K562 (cell line): ENCODE measurements at regions not wholly inside any gene's neighbourhood (a gene's known extent, or its start where the extent isn't known, plus 50 kb on each side); places are given as distances from the start of the nearest gene placed in this dataset.

ENCODE experiments used
- ATAC-seq: fragments of 200-7000 bp; cut with Tn5 transposase; 3 replicates; pipeline ENCODE4 v1.9.1; 2020; ENCODE audit warnings: moderate library complexity
- BruUV-seq: library from RNA; stranded (reverse); fragments of 400-500 nt; replicated peaks from 2 replicates; lab custom pipeline; 2021; lab: Mats Ljungman, UMichigan
- CTCF ChIA-PET: fragments of 300-600 bp; formaldehyde crosslinking; extraction: SDS; loops from one replicate; lab custom pipeline; 2021; ENCODE audit warnings: low intra/inter-chr PET ratio; lab: Yijun Ruan, JAX
- POLR2A ChIA-PET: fragments of 300-600, 350-650 bp; sonication (Branson Sonifier 250); formaldehyde crosslinking; extraction: SDS; loops from one replicate; lab custom pipeline; 2021; ENCODE audit warnings: antibody characterized with exemption, inconsistent platforms; lab: Yijun Ruan, JAX
- DNase-seq, 4 experiments: peaks; one replicate each; pipeline versions ENCODE4 v3.0.0 to v3.0.0-alpha.2; 2011 to 2018; ENCODE audit warnings: low spot score in 3 of 4, mixed read lengths in 3 of 4; ENCODE audit errors: extremely low read depth in 1 of 4
- FAIRE-seq: peaks from 2 replicates; lab custom pipeline; 2011; peaks lifted over from hg19 to GRCh38; lab: Jason Lieb, UNC
- H2AFZ ChIP-seq: 2 replicates; pipeline ENCODE4 v1.6.0; 2011; ENCODE audit warnings: low read depth, low read length, control low read depth, inconsistent platforms
- H3K27ac ChIP-seq: fragments of 200-600 bp; 3 replicates; pipeline ENCODE4 v1.8.0; 2011; ENCODE audit warnings: low read depth, mild to moderate bottlenecking, control low read depth, inconsistent platforms, low read length, moderate library complexity, mixed read lengths; ENCODE audit errors: extremely low read depth
- H3K27me3 ChIP-seq, 2 experiments: fragments of 300-600 bp in 1 of 2; 2 replicates in 1 of 2; 3 replicates in 1 of 2; pipeline versions ENCODE4 v1.6.0 to v1.8.0; 2011; ENCODE audit warnings: inconsistent platforms in 2 of 2, low read length in 2 of 2, mild to moderate bottlenecking in 1 of 2, mixed read lengths in 1 of 2, moderate library complexity in 1 of 2; ENCODE audit not compliant: control insufficient read depth in 2 of 2, insufficient read depth in 2 of 2
- H3K36me3 ChIP-seq: fragments of 300-600 bp; 3 replicates; pipeline ENCODE4 v1.8.0; 2011; ENCODE audit warnings: mild to moderate bottlenecking, low read length, inconsistent platforms; ENCODE audit not compliant: control insufficient read depth, insufficient read depth
- H3K4me1 ChIP-seq, 2 experiments: fragments of 200-600 bp in 1 of 2; replicated peaks in 1 of 2; 2 replicates in 1 of 2; 3 replicates in 1 of 2; pipeline versions ENCODE4 v1.5.1 to v1.8.0; 2011; ENCODE audit warnings: inconsistent platforms in 2 of 2, low read length in 2 of 2, mild to moderate bottlenecking in 1 of 2, mixed read lengths in 1 of 2, moderate library complexity in 1 of 2; ENCODE audit not compliant: control insufficient read depth in 2 of 2, insufficient read depth in 2 of 2
- H3K4me2 ChIP-seq: 2 replicates; pipeline ENCODE4 v1.6.1; 2011; ENCODE audit warnings: low read length, control low read depth, inconsistent platforms, mixed read lengths; ENCODE audit not compliant: insufficient read depth
- H3K4me3 ChIP-seq: fragments of 200-600 bp; sonication (generic), shearing (Covaris generic); 2 replicates; pipeline ENCODE4 v1.5.1; 2016; ENCODE audit warnings: control low read depth, inconsistent platforms
- H3K79me2 ChIP-seq: fragments of 200-600 bp; 3 replicates; pipeline ENCODE4 v1.8.0; 2011; ENCODE audit warnings: low read length, inconsistent platforms; ENCODE audit not compliant: control insufficient read depth, insufficient read depth
- H3K9ac ChIP-seq, 2 experiments: 2 replicates each; pipeline versions ENCODE4 v1.6.0 to v1.6.1; 2011; ENCODE audit warnings: low read depth in 2 of 2, low read length in 2 of 2, control low read depth in 1 of 2, inconsistent platforms in 1 of 2, mild to moderate bottlenecking in 1 of 2, mixed read lengths in 1 of 2; ENCODE audit not compliant: insufficient read depth in 1 of 2
- H3K9me1 ChIP-seq: one replicate; pipeline ENCODE4 v1.6.0; 2011; ENCODE audit warnings: inconsistent platforms, mild to moderate bottlenecking, low read length, moderate library complexity; ENCODE audit not compliant: control insufficient read depth, insufficient read depth
- H3K9me3 ChIP-seq: replicated peaks from 2 replicates; pipeline ENCODE4 v1.5.1; 2011; ENCODE audit warnings: low read depth, low read length, inconsistent platforms; ENCODE audit not compliant: control insufficient read depth, insufficient read depth
- H4K20me1 ChIP-seq: replicated peaks from 2 replicates; pipeline ENCODE4 v1.6.1; 2011; ENCODE audit warnings: low read length, inconsistent platforms, mixed read lengths; ENCODE audit not compliant: control insufficient read depth, insufficient read depth
- CCAR2 ChIP-seq: fragments of 200-400 bp; formaldehyde crosslinking; IDR thresholded peaks from 2 replicates; pipeline ENCODE4 v1.6.1; 2017; ENCODE audit warnings: mild to moderate bottlenecking, low read depth, low read length
- CHD4 ChIP-seq: fragments of 200-600 bp; sonication (generic); IDR thresholded peaks from 3 replicates; pipeline ENCODE4 v1.6.1; 2012; ENCODE audit warnings: low read depth, mild to moderate bottlenecking, mixed read lengths, low read length, inconsistent platforms; ENCODE audit not compliant: insufficient read depth, insufficient replicate concordance, poor library complexity, severe bottlenecking
- ELF1 ChIP-seq: fragments of 200-800 bp; sonication (Bioruptor generic); IDR thresholded peaks from 2 replicates; pipeline ENCODE4 v1.6.1; 2016; ENCODE audit warnings: missing genetic modification characterization, missing compliant biosample characterization
- HES1 ChIP-seq: fragments of 450-650 bp; IDR thresholded peaks from 2 replicates; pipeline ENCODE4 v1.6.1; 2016; ENCODE audit warnings: low read depth, mild to moderate bottlenecking, moderate library complexity
- HOMEZ ChIP-seq: fragments of 250-450 bp; sonication (Bioruptor Pico); IDR thresholded peaks from 2 replicates; pipeline ENCODE4 v1.4.0; 2020; ENCODE audit warnings: mild to moderate bottlenecking, moderate library complexity
- NKRF ChIP-seq: fragments of 450-650 bp; IDR thresholded peaks from 2 replicates; pipeline ENCODE4 v1.6.1; 2016; ENCODE audit warnings: borderline replicate concordance
- OTX1 ChIP-seq: fragments of 450-650 bp; formaldehyde crosslinking; IDR thresholded peaks from 2 replicates; pipeline ENCODE4 v1.4.0; 2022; ENCODE audit warnings: mild to moderate bottlenecking
- PHF8 ChIP-seq: fragments of 200-600 bp; sonication (generic); IDR thresholded peaks from 2 replicates; pipeline ENCODE4 v1.6.1; 2012; ENCODE audit warnings: mixed run types, mild to moderate bottlenecking, inconsistent platforms, low read length, moderate library complexity, borderline replicate concordance
- RBM14 ChIP-seq: fragments of 200-400 bp; formaldehyde crosslinking; IDR thresholded peaks from 2 replicates; pipeline ENCODE4 v1.6.1; 2018; ENCODE audit warnings: low read depth, mild to moderate bottlenecking, low read length, moderate library complexity, borderline replicate concordance; ENCODE audit not compliant: insufficient read depth
- ZNF140 ChIP-seq: fragments of 250-450 bp; sonication (Bioruptor Pico); IDR thresholded peaks from 2 replicates; pipeline ENCODE4 v1.8.0; 2021; ENCODE audit warnings: moderate library complexity, mild to moderate bottlenecking, inconsistent platforms
- ZNF561 ChIP-seq: fragments of 450-650 bp; formaldehyde crosslinking; conservative IDR thresholded peaks from 2 replicates; pipeline ENCODE4 v1.4.0; 2020; ENCODE audit warnings: mild to moderate bottlenecking, moderate library complexity
- WGBS: fragments of 100-300 bp; shearing (Covaris generic); methylation state at CpG from one replicate; pipeline ENCODE4 v1.1.6; 2016; ENCODE audit warnings: low coverage, mixed read lengths; ENCODE audit not compliant: insufficient coverage; ENCODE audit errors: missing lambda C conversion rate; 5-methylcytosine and 5-hydroxymethylcytosine counted together
- in situ Hi-C: fragments of 300-500 bp; cut with MboI; formaldehyde crosslinking; loops from 4 replicates; pipeline ENCODE4 v1.15.0; 2018; ENCODE audit warnings: inconsistent platforms, mixed read lengths
- intact Hi-C: fragments of 100-400 bp; cut with micrococcal nuclease; formaldehyde crosslinking; loops from 2 replicates; pipeline ENCODE4 v1.14.2; 2022

- no peak overlapping the region for H2AFZ ChIP-seq
- no peak overlapping the region for H3K27ac ChIP-seq
- no peak overlapping the region for H3K4me2 ChIP-seq
- in situ Hi-C loops (no loop called here), intact Hi-C loops (no loop called here)
- no peak for ATAC-seq
- H3K4me3 ChIP-seq, result no peak overlapping the region
- DNase-seq, result no peak
- no peaks in the 10 kb centered on the region for H3K9me1 ChIP-seq
- no peaks in the 10 kb centered on the region for H3K79me2 ChIP-seq
- no peaks in the 10 kb centered on the region for H3K27me3 ChIP-seq
- H3K4me1 ChIP-seq, result no peaks in the 10 kb centered on the region
- BruUV-seq, result no TSS peak
- no peak for FAIRE-seq
- no peaks in the 10 kb centered on the region for H3K36me3 ChIP-seq
- H4K20me1 ChIP-seq, result no peaks in the 10 kb centered on the region
- WGBS, result 2% methylated on average over 3 of the region's 3 CpGs
- no peak for TF ChIP-seq CHD4
- TF ChIP-seq ZNF561 (CRISPR knock-in tag), result no peak
- no peak for TF ChIP-seq HES1
- TF ChIP-seq PHF8, result no peak
- no peak for TF ChIP-seq ELF1 (tag)
- TF ChIP-seq ZNF140, result no peak
- no peak for TF ChIP-seq OTX1
- no peak for TF ChIP-seq NKRF
- TF ChIP-seq RBM14, result no peak
- TF ChIP-seq HOMEZ (CRISPR knock-in tag), result no peak
- TF ChIP-seq CCAR2, result no peak
- ChIA-PET POLR2A (no interaction called here), CTCF (no interaction called here)
- H3K9ac ChIP-seq, result no peak overlapping the region
- H3K9me3 ChIP-seq, result no peaks in the 10 kb centered on the region
Measured at GRCh38 chr1:187476671-187477070, 647.9 kb downstream of the PLA2G4A start.
